Jurkat, Clone E6-1 (cell line): ENCODE measurements at regions not wholly inside any gene's neighbourhood (a gene's known extent, or its start where the extent isn't known, plus 50 kb on each side); places are given as distances from the start of the nearest gene placed in this dataset.
"Not testable (repeated sequence)": the region's sequence is repeated elsewhere in the genome, so short reads cannot be mapped to it uniquely, and the experiment has no call there.

ENCODE experiments used
- DNase-seq: peaks from one replicate; pipeline ENCODE4 v3.0.0-alpha.2; 2011; ENCODE audit warnings: low read depth, low spot score
- H3K4me3 ChIP-seq: 2 replicates; pipeline ENCODE4 v1.5.1; 2011; ENCODE audit warnings: mild to moderate bottlenecking, low read length, control low read depth, moderate library complexity

DNA sequence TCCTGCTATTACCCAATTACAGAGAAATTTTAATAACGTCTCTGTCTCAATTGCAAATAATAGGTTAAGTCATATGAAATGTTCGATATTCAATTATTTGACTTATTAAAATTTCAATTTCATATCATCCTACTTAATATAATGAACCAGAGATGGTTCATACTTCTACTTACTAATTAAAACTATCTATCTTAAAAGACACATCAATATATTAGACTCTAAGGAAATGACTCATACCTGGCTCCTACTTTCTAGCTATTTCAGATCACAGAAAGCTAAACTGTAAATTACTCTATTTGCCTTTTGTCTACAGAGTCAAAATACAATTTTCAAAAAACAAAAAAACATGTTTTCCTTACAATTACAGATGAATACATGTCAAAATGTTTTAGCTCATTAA, 99.6 kb downstream of the CAPZA3 start:
- H3K4me3 ChIP-seq = no peak overlapping the region
- no peak for DNase-seq

DNA sequence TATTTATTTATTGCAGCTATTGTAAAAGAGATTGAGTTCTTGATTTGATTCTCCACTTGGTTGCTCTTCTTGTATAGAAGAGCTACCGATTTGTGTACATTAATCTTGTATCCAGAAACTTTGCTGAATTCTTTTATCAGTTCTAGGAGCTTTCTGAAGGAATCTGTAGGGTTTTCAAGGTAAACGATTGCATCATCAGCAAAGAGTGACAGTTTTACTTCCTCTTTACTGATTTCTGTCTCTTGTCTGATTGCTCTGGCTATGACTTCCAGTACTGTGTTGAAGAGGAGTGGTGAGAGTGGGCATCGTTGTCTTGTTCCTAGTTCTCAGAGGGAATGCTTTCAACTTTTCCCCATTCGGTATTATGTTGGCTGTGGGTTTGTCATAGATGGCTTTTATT, 103.1 kb downstream of the CAPZA3 start:
- not testable (repeated sequence) for DNase-seq, H3K4me3 ChIP-seq

- no peak for DNase-seq
- H3K4me3 ChIP-seq = no peak overlapping the region
These were observed 111.2 kb downstream of the CAPZA3 start for GRCh38 chr12:18849080-18849479.

DNA sequence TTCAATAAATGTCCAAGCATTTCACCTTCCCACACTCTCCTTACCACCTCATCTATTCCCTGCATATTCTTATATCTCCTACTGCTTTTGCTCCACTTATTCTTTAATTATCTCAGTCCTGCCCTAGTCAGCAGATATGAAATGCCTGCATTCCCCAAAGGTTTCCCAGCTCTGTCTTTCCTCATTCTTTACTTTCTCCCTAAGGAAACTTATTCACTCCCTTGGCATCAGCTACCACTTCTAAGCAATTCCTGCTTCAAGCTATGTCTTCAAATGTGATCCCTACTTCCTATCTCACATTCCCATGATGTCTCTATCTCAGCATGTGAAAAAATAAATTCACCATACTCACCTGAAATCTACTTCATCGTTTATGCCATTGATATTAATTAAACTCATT, 111.8 kb downstream of the CAPZA3 start:
- DNase-seq = no peak
- H3K4me3 ChIP-seq = no peak overlapping the region

GRCh38 chr12:18850752-18851151, 112.8 kb downstream of the CAPZA3 start:
- no peak for DNase-seq
- no peak overlapping the region for H3K4me3 ChIP-seq

- no peak for DNase-seq
- H3K4me3 ChIP-seq = no peak overlapping the region
These were observed 113.4 kb downstream of the CAPZA3 start for GRCh38 chr12:18851271-18851670.

GRCh38 chr12:18853570-18854366, 115.8 kb downstream of the CAPZA3 start:
- H3K4me3 ChIP-seq = no peak overlapping the region
- DNase-seq = no peak

- no peak overlapping the region for H3K4me3 ChIP-seq
- no peak for DNase-seq
These were observed 119.7 kb downstream of the CAPZA3 start for GRCh38 chr12:18857656-18858055.

DNA sequence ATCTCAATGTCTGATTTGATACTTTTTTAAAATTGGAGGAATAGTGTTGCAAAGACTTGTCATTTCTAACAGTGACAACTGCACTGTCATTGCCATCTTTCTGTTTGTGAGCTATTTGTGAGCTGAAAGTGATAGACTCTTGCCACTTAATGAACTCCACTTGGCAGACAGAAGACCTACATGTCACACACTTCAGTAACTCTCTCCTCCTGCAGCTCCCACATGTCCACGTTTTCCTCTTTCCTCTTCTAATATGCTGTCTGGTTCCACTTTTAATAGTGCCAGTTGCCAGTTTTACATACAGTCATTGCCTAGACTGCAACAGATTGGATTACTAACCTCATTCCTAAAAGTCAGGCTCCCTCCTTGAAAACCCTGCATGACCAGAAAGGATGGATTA, 121.5 kb downstream of the CAPZA3 start:
- no peak for DNase-seq
- no peak overlapping the region for H3K4me3 ChIP-seq

DNA sequence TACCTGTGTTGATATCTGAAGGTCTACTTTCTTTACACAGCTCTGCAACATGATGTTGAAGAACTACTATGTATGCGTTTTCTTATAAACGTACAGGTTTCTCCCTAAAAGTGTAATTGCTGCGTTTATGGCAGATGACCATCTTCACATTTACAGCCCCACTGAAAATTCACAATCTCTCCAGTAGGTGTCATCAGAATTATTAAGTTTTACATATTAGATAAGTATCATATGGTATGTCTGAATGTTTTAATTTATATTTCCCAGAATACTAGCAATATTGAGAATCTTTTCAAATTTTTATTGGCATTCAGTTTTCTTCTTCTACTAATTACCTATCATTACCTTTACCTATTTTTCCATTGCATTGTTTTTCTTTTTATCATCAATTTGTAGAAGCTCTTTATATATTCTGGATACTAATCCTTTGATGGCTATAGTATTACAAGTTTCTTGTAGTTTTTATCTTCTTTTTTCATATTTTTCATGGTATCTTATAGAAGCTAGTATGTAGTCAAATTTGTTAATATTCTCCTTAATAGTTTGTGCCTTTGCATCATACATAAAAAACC, 123.5 kb downstream of the CAPZA3 start:
- peak; percentile 41 for DNase-seq
- H3K4me3 ChIP-seq = no peak overlapping the region

- DNase-seq = no peak
- no peak overlapping the region for H3K4me3 ChIP-seq
These were observed 126.0 kb downstream of the CAPZA3 start for GRCh38 chr12:18863769-18864500.

GRCh38 chr12:18864900-18865561, 127.1 kb downstream of the CAPZA3 start:
- H3K4me3 ChIP-seq = no peak overlapping the region
- no peak for DNase-seq

DNA sequence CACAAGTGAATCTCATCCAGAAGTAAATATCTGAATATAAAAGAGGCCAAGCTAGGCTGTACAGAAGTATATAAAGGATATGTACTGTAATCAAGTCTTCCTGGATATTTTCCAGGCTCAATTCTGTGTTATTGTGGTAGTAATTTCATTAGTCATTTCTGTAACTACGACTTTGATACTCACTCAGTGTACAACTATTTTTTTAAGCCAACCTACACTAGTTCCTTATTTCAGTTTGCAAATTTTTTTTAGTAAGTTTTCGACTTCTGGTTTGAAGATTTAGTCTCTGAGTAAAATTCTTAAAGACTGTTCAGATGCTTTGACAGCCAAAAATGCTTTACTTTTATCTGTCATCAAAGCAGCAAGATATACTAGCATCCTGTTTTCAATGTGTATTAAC, 130.8 kb downstream of the CAPZA3 start:
- no peak for DNase-seq

DNA sequence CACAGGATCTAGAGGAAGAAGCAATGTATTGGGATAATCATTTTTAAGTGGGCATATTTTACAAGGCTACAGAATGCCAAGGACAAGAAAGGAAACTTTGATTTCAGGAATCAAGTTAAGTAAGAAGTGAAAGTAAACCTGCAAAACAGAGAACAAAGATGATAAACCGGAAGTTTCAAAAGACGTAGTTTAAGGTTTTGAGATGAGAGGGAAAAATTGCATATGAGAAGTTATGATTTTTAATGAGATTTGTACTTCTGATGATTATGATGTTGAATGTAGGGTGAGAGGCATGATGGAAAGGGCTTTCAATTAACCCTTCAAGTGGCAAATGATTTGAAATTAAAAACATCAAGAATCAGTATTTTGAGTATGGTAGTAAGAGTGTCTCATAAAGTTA, 134.9 kb downstream of the CAPZA3 start:
- no peak for DNase-seq
- no peak overlapping the region for H3K4me3 ChIP-seq

More for the DNA sequence above, 130.8 kb downstream of the CAPZA3 start:
- no peak overlapping the region for H3K4me3 ChIP-seq

DNA sequence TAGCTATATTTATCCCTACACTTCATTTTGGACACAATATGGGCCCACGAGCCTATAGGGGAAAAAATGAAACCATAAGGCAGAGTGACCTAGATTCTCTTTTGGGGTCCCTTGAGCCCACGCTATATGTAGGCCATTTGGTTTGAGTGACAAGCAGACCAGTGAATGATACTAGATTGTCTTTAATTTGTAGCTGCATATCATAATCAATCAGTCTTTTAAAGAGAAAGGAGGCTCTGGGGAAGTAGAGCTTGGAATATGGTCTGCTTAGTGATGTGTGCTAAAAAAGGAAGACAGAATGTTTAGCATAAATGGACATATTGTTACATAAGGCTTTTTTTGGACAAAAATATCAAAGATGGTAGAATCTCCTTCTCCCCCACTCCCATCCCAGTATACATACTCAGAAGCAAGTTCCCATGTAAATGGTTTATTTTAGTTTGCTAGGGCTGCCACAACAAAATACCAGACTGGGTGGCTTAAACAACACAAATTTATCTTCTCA, 140.8 kb downstream of the CAPZA3 start:
- no peak for DNase-seq
- H3K4me3 ChIP-seq = no peak overlapping the region

DNA sequence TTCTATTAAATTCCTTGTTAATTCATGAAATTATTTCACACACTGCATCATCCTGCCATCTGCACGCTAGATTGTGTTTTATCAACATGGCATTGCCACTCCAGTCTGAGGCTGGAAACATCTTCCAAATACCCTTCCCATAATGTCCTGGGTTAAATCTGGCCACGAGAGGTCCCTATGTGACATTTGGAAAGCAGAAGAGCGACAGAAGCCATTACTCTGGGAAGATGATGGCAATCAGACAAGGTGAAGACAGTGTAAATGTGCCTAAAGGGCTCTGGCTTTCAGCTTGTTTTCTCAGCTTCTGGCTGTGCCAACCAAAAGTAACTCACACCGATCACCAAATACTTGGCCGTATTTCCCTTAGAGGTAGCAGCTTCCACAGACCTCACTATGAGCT, 144.8 kb downstream of the CAPZA3 start:
- no peak for DNase-seq
- no peak overlapping the region for H3K4me3 ChIP-seq

GRCh38 chr12:18886962-18887361, 149.0 kb downstream of the CAPZA3 start:
- no peak overlapping the region for H3K4me3 ChIP-seq
- DNase-seq = no peak

GRCh38 chr12:18887368-18887767, 149.4 kb downstream of the CAPZA3 start:
- DNase-seq = no peak
- H3K4me3 ChIP-seq = no peak overlapping the region

GRCh38 chr12:18888047-18888446, 150.1 kb downstream of the CAPZA3 start:
- DNase-seq = no peak
- no peak overlapping the region for H3K4me3 ChIP-seq

- H3K4me3 ChIP-seq, DNase-seq: not testable (repeated sequence)
These were observed 152.7 kb downstream of the CAPZA3 start for GRCh38 chr12:18890621-18891020.
